ENCODE measurements at regions not wholly inside any gene's neighbourhood (a gene's known extent, or its start where the extent isn't known, plus 50 kb on each side); places are given as distances from the start of the nearest gene placed in this dataset.
A peak's percentile ranks its signal among the peaks of the same experiment; 100 is the strongest.
"Not testable (repeated sequence)": the region's sequence is repeated elsewhere in the genome, so short reads cannot be mapped to it uniquely, and the experiment has no call there.

- no peak for DNase-seq
These were observed 201.3 kb downstream of the AKAP7 start for GRCh38 chr6:131336596-131336995.

- not testable (repeated sequence) for DNase-seq
These were observed 211.6 kb downstream of the AKAP7 start for GRCh38 chr6:131346896-131347295.

GRCh38 chr6:131348572-131348971 lies 213.3 kb downstream of the AKAP7 start:
- no peak for DNase-seq

- no peak for DNase-seq
These were observed 213.9 kb downstream of the AKAP7 start for GRCh38 chr6:131349199-131349598.

- DNase-seq = no peak
These were observed 217.8 kb downstream of the AKAP7 start for GRCh38 chr6:131353106-131353505.

- no peak for DNase-seq
These were observed 218.6 kb downstream of the AKAP7 start for GRCh38 chr6:131353876-131354275.

- DNase-seq = peak in 2 of 56 donors; percentile 4 to 17
These were observed 218.7 kb upstream of the ARG1 start for GRCh38 chr6:131354356-131354755.

GRCh38 chr6:131356161-131356560 lies 216.9 kb upstream of the ARG1 start:
- DNase-seq = no peak

GRCh38 chr6:131357501-131357900 lies 215.5 kb upstream of the ARG1 start:
- no peak for DNase-seq

- DNase-seq = no peak
These were observed 211.0 kb upstream of the ARG1 start for GRCh38 chr6:131362070-131362469.

- no peak for DNase-seq
These were observed 210.3 kb upstream of the ARG1 start for GRCh38 chr6:131362696-131363095.

- no peak for DNase-seq
These were observed 208.8 kb upstream of the ARG1 start for GRCh38 chr6:131363947-131364834.

GRCh38 chr6:131366223-131366622 lies 206.8 kb upstream of the ARG1 start:
- DNase-seq = no peak

- DNase-seq = no peak
These were observed 205.7 kb upstream of the ARG1 start for GRCh38 chr6:131367206-131367873.

GRCh38 chr6:131368198-131368911 lies 204.7 kb upstream of the ARG1 start:
- peak in 37 of 56 donors; percentile 10 to 74 (median 39) for DNase-seq

- no peak for DNase-seq
These were observed 200.5 kb upstream of the ARG1 start for GRCh38 chr6:131372535-131372934.

GRCh38 chr6:131377112-131377705 lies 195.8 kb upstream of the ARG1 start:
- no peak for DNase-seq

- no peak for DNase-seq
These were observed 194.2 kb upstream of the ARG1 start for GRCh38 chr6:131378874-131379273.

- DNase-seq = no peak
These were observed 193.1 kb upstream of the ARG1 start for GRCh38 chr6:131379948-131380347.

- DNase-seq = no peak
These were observed 191.8 kb upstream of the ARG1 start for GRCh38 chr6:131381052-131381708.

- DNase-seq = peak in 2 of 56 donors; percentile 6 to 10
These were observed 191.3 kb upstream of the ARG1 start for GRCh38 chr6:131381709-131382093.
